ENCODE measurements at regions not wholly inside any gene's neighbourhood (a gene's known extent, or its start where the extent isn't known, plus 50 kb on each side); places are given as distances from the start of the nearest gene placed in this dataset.

- no peak for DNase-seq
Observed at GRCh38 chr3:17974206-17974841, 231.9 kb upstream of the TBC1D5 start.

- DNase-seq: no peak
Observed at GRCh38 chr3:17972959-17973906, 230.8 kb upstream of the TBC1D5 start.

DNA sequence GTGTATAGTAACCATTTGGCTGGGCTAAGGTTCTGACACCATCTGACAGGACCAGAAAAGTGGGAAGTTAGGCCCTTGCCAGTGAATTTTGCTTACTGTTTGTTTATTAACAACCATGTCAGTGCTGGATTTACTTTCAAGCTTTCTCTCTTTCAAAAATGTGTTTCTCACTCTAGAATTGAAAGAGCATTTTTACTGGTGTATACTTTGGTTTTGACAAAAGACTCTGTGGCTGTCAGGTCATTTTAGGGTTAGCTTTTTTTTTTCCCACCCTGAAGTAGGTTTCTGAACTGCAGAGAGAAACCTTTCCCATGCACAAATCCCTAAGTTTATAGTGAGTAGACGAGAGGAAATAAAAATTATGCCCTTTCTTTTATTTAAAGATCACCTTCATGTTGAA lies 230.0 kb upstream of the TBC1D5 start:
- DNase-seq: no peak

DNA sequence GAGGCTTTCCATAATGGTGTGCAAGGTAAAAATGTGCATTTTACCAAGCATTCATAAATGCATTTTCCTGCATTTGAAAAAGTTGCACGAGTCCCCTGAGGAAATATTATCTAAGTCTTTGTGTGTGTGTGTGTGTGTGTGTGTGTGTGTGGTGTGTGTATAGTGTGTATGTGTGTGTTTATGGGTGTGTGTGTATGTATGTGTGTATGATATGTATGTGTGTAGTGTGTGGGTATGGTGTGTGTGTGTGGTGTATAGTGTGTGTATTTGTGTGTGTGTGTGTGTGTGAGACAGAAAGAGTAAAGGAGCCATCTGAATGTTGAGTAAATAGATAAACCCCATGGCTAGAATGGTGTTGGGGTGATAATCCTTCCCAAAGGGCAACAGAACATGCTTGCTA lies 229.6 kb upstream of the TBC1D5 start:
- no peak for DNase-seq

DNA sequence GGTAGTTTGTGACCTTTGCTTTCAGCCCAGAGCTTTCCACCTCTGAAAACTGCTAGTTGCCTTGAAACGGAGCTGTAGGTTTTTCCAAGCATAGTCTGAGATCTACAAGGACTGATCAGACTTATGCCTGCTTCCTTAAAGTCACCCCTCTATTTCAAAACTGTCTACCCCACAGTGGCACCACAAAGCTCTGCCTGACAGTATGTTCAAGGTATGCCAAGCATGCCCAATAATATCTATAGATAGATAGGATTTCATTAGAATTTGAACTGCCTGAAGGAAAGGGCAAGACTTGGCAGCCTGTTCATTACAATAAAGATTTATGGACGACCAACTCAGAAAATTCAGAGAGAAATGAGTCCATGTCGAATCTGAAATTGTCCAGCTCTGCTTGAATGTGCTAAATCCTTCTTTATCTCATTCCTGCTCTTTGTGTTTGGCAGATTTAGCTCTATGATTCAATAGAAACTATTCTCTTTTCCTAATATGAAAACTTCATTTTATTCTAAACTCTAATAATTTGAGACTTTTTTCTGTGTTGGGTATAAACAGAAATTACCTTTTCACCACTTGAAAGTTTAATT lies 227.6 kb upstream of the TBC1D5 start:
- DNase-seq: no peak

GRCh38 chr3:17969244-17969643 lies 226.8 kb upstream of the TBC1D5 start:
- no peak for DNase-seq

DNA sequence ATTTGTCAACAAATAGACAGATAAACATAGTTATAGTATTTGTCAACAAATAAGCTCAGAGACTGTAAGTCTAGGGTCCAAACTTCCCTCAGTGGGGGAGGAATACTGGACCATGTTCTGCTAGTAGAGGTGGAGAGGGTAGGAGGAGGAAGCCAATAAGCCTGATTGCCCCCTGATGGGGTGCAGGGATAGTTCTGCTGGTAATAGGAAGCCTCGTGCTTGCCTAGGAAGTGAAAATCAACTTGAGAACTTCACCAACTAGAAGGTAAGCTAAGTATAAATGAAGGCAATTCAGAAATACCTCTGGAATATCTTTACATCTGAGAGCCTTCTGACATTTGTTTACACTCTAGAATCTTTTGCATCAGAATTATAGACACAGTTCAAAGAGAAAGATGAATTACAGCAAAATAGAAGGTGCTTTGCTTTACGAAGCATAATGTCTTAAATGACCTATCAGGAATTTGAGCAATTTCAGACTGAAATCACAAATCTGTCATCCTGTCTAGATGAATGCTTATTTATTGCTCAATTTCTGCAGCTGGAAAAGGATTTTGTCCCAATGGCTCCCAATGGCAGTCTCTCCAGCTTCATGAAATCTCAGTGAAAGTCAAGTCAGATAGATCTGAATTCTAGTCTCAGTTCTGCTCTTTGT lies 225.6 kb upstream of the TBC1D5 start:
- no peak for DNase-seq

DNA sequence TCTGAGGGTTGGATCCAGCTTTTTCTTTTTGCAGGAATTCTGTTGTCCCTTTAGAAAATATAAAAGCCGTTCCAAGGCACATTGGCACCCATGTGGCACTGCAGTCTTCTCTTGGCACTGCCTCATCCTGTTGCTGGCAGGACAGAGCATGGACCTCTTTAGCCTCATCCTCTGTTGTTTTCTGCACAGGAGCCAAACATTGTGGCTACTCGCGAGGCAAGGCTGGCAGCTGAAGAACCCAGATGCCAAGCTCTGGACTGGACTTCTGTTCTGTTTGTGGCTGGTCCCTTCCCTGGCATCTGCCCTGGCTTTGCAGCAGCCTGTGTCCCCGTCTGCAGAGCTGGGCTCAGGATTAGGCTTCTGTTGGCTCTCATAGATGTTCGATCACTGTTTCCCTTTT lies 224.7 kb upstream of the TBC1D5 start:
- DNase-seq: no peak

DNA sequence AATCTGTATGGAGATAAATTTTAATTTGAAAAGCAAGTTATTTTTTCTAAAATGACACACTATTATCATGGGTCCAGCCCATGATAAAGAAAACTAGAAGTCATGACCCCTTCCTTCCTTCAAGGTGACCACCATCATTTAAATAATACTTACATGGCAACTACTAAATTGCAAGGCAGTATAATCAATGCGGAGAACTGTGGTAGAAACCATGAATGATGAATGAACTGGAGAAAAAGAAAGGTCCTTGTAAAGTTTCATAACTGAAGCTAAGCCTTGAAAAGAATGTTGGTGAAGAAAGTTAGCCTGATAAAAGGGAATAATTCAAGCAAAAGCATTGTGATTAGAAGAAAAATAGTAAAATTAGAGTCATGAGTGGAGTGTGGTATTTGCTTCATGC lies 222.9 kb upstream of the TBC1D5 start:
- no peak for DNase-seq

GRCh38 chr3:17964108-17964507 lies 221.7 kb upstream of the TBC1D5 start:
- DNase-seq: no peak

- DNase-seq: no peak
Observed at GRCh38 chr3:17955411-17955810, 213.0 kb upstream of the TBC1D5 start.

GRCh38 chr3:17954801-17955200 lies 212.4 kb upstream of the TBC1D5 start:
- DNase-seq: no peak

DNA sequence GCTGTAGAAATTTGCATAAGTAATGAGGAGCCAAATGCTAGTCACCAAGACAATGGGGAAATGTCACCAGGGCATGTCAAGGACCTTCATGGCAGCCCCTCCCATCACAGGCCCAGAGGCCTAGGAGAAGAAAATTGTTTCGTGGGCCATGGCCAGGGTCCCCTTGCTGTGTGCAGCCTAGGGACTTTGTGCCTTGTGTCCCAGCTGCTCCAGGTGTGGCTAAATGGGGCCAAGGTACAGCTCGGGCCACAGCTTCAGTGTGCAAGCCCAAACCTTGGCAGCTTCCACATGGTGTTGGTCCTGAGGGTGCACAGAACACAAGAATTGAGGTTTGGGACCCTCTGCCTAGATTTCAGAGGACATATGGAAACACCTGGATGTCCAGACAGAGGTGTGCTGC lies 208.8 kb upstream of the TBC1D5 start:
- DNase-seq: no peak

- no peak for DNase-seq
Observed at GRCh38 chr3:17949101-17949500, 206.7 kb upstream of the TBC1D5 start.

- DNase-seq: no peak
Observed at GRCh38 chr3:17947833-17948232, 205.4 kb upstream of the TBC1D5 start.

GRCh38 chr3:17946619-17947018 lies 204.2 kb upstream of the TBC1D5 start:
- DNase-seq: no peak

- no peak for DNase-seq
Observed at GRCh38 chr3:17945799-17946399, 203.5 kb upstream of the TBC1D5 start.

- no peak for DNase-seq
Observed at GRCh38 chr3:17945018-17945798, 202.8 kb upstream of the TBC1D5 start.

DNA sequence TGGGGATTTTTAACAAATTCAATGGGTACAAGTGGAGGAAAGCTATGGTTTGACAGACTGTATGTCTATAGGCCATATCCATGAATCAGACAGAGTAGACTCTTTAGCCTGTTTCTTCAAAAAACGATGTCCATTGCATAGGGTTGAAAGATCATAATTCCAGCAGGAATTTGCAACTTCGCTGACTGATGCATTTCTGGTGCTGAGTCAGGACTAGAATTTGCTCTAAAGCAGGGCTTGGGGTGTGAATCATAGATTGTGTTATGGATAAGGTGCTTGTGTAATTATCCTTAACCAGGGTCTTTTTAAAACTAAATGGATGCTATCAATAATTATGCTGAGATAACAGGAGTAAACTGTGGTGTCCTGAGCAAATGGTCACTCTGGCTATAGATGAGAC lies 200.4 kb upstream of the TBC1D5 start:
- no peak for DNase-seq

- no peak for DNase-seq
Observed at GRCh38 chr3:17941766-17942165, 199.3 kb upstream of the TBC1D5 start.

- no peak for DNase-seq
Observed at GRCh38 chr3:17941152-17941551, 198.7 kb upstream of the TBC1D5 start.

- DNase-seq: no peak
Observed at GRCh38 chr3:17939157-17939556, 196.7 kb upstream of the TBC1D5 start.

Measured in NCI-H1930 (cell line).